ENCODE measurements at regions not wholly inside any gene's neighbourhood (a gene's known extent, or its start where the extent isn't known, plus 50 kb on each side); places are given as distances from the start of the nearest gene placed in this dataset.

DNA sequence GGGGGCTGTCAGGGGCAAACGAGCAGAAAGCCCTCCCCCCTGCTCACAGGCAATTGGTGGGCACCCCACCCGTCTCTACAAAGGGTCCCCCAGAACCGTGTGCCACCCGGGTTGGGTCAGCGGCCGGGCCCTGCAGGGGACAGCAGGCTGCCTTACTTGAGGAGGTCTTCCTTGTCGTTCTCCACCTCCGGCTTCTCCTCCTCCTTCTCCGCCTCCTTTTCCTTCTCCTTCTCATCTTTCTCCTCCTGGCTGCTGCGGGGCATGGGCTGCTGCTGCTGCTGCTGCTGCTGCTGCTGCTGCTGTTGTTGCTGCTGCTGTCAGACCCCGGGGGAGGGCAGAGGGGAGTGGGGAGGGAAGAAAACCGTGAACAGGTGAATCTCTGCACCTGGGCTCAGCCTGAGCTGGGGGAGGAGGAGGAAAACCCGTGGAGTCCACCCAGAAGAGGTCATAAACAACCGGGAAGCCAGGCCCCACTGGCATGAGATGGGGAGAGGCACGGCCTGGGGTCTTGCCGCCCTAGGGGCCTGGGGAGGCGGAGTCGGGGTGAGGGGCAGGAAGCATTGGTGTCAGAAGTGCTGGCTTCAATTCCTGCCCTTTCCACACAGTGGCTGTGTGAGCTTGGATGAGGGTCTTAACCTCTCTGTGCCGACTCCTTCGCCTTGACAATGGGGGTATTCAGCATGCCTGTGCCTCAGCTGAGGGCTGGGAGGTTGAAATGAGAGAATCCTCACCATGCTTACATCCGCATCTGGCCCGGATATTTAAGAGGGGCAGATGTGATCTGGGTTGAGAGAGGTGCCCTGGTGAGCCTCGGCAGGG lies 107.6 kb downstream of the RFLNA start:
- Histone ChIP-seq H3K27me3 (no peaks in the 10 kb centered on the region), H3K4me3 (no peak overlapping the region), H3K36me3 (peaks cover 0 to 74% (median 43%) of the 10 kb centered on the region in 9 donors), H3K27ac (peak overlapping the region in 9 of 12 donors; percentile 5 to 80 (median 66)), H3K9me3 (no peaks in the 10 kb centered on the region), H3K4me1 (peaks cover 16 to 61% (median 47%) of the 10 kb centered on the region in 12 donors)
- ATAC-seq: no peak
- 75 to 80% (median 76%) methylated on average over 19 to 23 of the region's 23 CpGs for WGBS, 4 donors
- no peak for DNase-seq
- TF ChIP-seq POLR2A (IDR thresholded peaks at IDR 0.05): no peak
- TF ChIP-seq, protein P1, sequence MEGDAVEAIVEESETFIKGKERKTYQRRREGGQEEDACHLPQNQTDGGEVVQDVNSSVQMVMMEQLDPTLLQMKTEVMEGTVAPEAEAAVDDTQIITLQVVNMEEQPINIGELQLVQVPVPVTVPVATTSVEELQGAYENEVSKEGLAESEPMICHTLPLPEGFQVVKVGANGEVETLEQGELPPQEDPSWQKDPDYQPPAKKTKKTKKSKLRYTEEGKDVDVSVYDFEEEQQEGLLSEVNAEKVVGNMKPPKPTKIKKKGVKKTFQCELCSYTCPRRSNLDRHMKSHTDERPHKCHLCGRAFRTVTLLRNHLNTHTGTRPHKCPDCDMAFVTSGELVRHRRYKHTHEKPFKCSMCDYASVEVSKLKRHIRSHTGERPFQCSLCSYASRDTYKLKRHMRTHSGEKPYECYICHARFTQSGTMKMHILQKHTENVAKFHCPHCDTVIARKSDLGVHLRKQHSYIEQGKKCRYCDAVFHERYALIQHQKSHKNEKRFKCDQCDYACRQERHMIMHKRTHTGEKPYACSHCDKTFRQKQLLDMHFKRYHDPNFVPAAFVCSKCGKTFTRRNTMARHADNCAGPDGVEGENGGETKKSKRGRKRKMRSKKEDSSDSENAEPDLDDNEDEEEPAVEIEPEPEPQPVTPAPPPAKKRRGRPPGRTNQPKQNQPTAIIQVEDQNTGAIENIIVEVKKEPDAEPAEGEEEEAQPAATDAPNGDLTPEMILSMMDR (IDR thresholded peaks at IDR 0.05): no peak
- intact Hi-C loops (cut with DNase I): loop anchor here in 2 of 10 donors (1.0 to 10.0 kb wide), 2 partner anchors 23 to 48 kb away; no protein-coding TSS in a partner anchor

- H3K4me3 ChIP-seq: no peak overlapping the region
- ATAC-seq (no peak), DNase-seq (no peak)
- H3K27ac ChIP-seq: peak overlapping the region in 1 of 12 donors; percentile 78
- intact Hi-C loops (cut with DNase I): loop anchor here in 1 of 10 donors (10.0 kb wide), 1 partner anchor 47 kb away; no protein-coding TSS in a partner anchor
- WGBS, 4 donors: 74 to 81% (median 78%) methylated on average over 15 of the region's 15 CpGs
- peaks cover 0 to 75% (median 50%) of the 10 kb centered on the region in 9 donors for H3K36me3 ChIP-seq
- TF ChIP-seq, protein P1 (IDR thresholded peaks at IDR 0.05): no peak
- TF ChIP-seq POLR2A (IDR thresholded peaks at IDR 0.05): no peak
- peaks cover 16 to 68% (median 54%) of the 10 kb centered on the region in 12 donors for H3K4me1 ChIP-seq
- H3K9me3 ChIP-seq: no peaks in the 10 kb centered on the region
- no peaks in the 10 kb centered on the region for H3K27me3 ChIP-seq
Measured at GRCh38 chr12:124401704-124402221, 106.9 kb downstream of the RFLNA start.

GRCh38 chr12:124400124-124400523 lies 105.2 kb downstream of the RFLNA start:
- H3K9me3 ChIP-seq: no peaks in the 10 kb centered on the region
- no peaks in the 10 kb centered on the region for H3K27me3 ChIP-seq
- ATAC-seq (no peak), DNase-seq (no peak)
- no peak for TF ChIP-seq POLR2A (IDR thresholded peaks at IDR 0.05)
- TF ChIP-seq, protein P1 (IDR thresholded peaks at IDR 0.05): no peak
- peaks cover 0 to 75% (median 50%) of the 10 kb centered on the region in 9 donors for H3K36me3 ChIP-seq
- 96 to 98% (median 97%) methylated on average over 10 of the region's 10 CpGs for WGBS, 4 donors
- H3K27ac ChIP-seq: peak overlapping the region in 4 of 12 donors; percentile 68 to 96 (median 82)
- H3K4me1 ChIP-seq: peaks cover 16 to 79% (median 60%) of the 10 kb centered on the region in 12 donors
- H3K4me3 ChIP-seq: no peak overlapping the region
- intact Hi-C loops (cut with DNase I): loop anchor here in 1 of 10 donors (10.0 kb wide), 1 partner anchor 45 kb away; no protein-coding TSS in a partner anchor

- Histone ChIP-seq H3K36me3 (peaks cover 0 to 79% (median 54%) of the 10 kb centered on the region in 9 donors), H3K4me3 (no peak overlapping the region), H3K4me1 (peaks cover 16 to 79% (median 61%) of the 10 kb centered on the region in 12 donors), H3K9me3 (no peaks in the 10 kb centered on the region), H3K27me3 (no peaks in the 10 kb centered on the region), H3K27ac (peak overlapping the region in 7 of 12 donors; percentile 49 to 96 (median 68))
- 63 to 73% (median 65%) methylated on average over 10 to 11 of the region's 11 CpGs for WGBS, 4 donors
- DNase-seq (no peak), ATAC-seq (no peak)
- TF ChIP-seq POLR2A (IDR thresholded peaks at IDR 0.05): no peak
- TF ChIP-seq, protein P1 (IDR thresholded peaks at IDR 0.05): peak; percentile 47 to 76 (median 66)
- intact Hi-C loops (cut with DNase I): loop anchor here in 1 of 10 donors (10.0 kb wide), 1 partner anchor 45 kb away; no protein-coding TSS in a partner anchor
Measured at GRCh38 chr12:124399622-124400021, 104.7 kb downstream of the RFLNA start.
